Esophagus mucosa (tissue), 1 donor: ENCODE measurements at regions not wholly inside any gene's neighbourhood (a gene's known extent, or its start where the extent isn't known, plus 50 kb on each side); places are given as distances from the start of the nearest gene placed in this dataset.

Source experiments
- ATAC-seq: fragments of 200-7000 bp; cut with Tn5 transposase; one replicate; pipeline ENCODE4 v1.9.1; 2020
- donor health status: DM: yes; HTN: yes; CAD: no.

DNA sequence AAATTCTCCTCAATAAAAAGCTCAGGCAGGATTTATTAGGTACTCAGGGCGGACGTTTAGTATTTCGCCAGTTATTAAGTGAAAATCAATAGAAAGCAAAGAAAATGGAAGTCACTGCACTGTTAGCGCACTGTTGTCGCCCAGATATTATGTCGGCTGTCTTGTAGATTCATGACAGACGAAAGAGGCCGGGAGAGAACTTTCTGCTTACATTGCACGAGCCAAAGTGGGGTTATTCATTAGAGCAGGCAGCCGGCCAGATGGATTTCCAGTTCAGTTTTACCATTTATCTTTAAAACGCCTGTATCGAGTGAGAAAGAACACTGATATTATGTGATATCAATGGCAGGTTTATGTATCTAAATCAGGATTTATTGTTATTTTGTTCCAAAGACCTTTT, 866.0 kb upstream of the NR2F2 start:
- ATAC-seq: no peak

DNA sequence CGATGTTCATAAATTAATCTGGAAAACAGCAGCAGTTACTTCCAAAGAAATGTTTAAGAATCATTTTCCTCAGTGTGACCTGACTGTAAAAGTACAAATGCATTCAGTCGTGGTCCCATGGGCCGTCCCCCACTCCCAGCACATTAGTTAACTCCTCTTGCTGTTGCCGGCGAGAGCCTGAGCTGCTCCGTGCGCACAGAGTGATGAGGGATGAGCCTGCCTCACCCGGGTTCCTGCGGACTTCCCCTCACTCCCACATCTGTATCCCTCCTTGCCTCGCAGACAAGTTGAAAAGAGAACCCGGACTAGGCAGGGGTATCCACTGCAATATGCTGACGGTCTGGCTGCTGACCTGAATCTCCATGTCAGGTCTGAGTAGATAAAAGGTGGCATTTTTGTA, 861.7 kb upstream of the NR2F2 start:
- ATAC-seq: no peak

DNA sequence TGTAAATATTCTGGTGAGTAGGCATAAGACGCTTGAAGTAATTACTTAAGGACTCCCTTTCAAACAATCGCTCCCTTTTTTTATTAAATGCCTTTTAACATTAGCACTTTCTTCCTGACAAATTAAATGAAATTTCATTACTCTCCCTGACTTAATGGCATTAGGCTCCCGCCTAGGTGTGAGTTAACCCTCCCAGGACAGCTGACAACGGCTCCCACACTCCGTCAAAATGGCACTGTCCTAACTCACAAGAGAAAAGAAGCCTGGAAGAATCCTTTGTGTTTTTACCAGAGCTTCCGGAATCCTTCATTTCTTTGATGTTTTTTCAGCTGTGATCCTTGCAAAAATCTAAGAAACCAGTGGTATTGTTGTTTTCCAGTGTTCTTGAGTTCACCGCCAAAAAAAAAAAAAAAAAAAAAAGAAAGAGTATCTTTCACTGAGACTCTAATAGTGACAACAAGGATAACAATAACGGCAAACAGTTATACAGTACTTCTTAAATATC, 861.0 kb upstream of the NR2F2 start:
- no peak for ATAC-seq

DNA sequence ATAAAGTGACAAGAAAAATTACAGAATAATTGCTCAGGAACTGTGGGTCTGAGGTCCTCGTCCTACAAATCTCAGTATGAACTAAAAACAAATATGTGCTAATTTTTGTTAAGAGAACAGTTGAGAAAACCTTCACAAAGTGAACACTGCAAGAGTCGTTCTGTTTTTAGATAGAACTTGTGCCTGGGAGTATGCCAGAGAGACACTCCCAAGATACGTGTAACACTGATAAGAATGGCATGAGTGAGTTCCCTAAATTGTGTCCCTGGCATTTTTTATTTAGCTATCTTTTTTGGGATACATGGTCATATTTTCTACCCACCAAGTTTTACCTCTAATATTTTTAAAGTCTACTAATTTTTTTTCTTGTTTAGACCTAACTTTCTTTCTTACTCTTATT, 860.0 kb upstream of the NR2F2 start:
- ATAC-seq: no peak

DNA sequence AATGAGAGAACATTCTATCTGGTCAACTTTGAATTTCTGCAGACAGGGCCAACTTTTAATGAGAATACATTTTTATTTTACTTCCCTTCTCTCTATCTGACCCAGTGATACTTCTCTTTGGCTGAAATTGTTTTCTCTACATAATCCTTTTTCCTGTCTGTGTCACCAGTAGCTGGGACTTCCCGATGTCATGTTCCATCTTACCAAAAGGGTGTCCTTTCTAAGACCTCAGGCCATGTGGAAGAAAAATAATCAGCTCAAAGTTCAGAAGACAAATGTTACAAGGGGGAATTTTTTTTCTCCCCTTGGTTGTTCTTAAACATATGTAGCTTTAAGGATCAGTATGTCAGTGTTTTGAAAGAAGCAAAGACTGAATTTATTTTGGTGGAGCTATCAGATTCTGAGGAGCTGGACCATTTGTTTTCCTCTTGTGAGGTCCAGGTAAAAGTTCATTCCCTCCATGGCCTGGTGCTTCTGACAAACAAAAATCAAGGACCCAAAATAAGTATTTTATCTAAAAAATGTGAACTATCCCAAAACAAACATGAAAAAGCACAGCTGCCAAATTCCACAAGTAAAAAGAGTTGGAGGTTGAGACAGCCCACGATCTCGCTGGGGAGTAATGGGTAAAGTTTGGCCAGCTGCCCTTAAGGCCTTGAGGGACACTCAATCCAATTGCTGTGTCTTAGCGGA, 859.4 kb upstream of the NR2F2 start:
- ATAC-seq: no peak

DNA sequence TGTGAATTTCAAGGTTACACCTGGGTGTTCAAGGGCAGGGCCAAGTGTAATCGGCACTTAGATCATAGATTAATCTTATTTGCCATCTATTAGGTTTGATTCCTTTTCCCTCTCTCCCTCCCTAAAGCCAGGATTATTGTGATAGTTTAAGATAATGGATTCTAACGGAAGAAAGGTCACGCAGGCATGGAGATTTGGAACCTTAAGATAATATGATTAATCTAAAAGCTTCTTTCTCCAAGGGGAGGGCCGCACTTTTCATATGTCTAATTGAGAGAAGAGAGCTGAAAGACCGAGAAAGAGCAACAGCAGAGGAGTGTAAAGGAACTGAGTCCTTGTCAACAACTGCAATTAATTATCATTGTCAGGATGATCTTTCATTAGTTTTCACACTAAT, 858.8 kb upstream of the NR2F2 start:
- ATAC-seq: no peak

DNA sequence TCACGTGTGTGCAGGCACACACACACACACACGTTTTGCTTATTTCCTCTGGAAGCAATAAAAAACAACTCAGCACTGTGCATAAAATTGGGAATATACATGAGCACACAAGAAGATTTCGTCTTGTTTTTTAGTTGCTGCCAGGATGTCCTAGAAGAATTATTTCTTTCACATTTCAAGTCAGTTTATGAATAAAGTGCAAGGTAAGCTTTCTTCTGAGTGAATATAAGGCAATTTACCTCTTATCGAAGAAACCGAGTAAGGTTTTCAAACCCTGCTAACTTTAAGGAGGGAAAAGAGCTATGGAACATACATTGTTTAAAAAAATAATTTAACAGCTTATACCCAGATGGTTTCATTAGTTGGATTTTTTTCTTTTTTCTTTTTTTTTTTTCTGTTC, 855.4 kb upstream of the NR2F2 start:
- ATAC-seq: no peak

DNA sequence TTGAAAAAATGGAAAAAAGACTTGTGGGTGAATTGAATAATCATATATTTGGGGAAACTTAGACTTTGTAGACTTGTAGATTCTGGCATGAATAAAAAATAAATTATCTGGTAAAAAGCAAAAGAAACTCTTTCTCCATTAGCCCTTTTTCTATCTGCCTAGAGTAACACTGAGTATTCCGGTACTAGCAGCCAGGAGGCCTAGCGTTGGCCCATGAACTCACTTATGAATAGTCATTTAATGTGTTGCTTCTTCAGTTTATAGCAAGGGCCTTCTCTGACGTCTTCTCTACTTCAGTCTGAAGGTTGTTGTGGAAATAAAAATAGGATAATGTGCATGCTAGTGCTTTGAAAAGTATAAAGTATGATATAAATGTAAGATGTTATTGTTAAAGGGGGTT, 851.2 kb upstream of the NR2F2 start:
- no peak for ATAC-seq

DNA sequence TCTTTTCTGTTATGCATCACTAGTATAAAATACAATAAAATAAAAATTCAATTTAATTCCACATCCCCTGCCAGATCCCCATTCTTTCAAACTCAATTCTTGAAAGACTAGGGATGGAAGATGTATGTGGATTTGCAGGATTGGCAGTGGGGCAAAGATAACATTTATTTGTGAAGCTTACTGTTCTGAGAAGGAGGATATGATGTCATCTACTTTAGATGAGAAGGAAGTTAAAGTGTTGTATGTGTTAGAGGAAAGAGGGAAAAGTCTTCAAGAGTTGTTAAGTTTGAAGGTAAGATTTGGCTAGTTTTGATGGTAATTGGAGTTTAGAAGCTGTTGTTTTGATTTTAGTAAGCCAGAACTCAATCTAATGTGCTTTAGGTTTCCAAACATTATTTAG, 845.1 kb upstream of the NR2F2 start:
- ATAC-seq: no peak

DNA sequence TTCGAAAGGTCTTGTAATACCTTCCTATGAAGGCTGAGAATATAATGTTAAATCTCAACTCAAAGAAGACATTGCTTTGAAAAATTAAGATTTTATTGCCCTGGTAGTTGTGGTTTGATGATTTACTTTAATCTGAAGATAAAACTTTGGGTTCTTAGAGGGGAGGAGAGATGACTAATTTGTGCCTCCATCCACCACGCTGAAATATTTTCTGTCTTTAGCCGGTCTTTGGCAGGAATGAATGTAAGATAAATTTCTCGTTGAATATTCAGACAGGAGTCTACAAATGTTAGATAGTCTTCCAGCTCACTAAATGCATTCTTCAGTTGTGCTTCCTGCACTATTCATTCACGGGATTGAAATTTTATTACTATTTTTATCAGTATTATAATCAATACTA, 844.3 kb upstream of the NR2F2 start:
- ATAC-seq: no peak

DNA sequence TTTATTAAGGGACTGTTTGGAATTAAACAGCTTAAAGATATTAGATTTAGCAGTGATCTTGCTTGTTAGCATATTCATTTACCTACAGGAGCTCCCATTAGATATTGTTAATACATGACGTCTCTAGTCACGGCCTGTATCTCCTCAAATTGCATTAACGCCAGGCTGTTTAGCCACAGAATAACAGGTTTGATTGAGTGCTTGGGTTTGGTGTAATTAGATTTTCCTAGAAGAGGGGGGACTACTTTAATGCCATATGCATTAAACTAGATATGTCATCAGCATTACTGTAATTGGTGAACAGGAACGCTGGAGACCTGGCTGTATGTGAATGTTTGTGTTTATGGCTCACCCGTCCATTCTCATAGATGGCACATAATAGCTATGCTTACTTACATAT, 841.4 kb upstream of the NR2F2 start:
- no peak for ATAC-seq

DNA sequence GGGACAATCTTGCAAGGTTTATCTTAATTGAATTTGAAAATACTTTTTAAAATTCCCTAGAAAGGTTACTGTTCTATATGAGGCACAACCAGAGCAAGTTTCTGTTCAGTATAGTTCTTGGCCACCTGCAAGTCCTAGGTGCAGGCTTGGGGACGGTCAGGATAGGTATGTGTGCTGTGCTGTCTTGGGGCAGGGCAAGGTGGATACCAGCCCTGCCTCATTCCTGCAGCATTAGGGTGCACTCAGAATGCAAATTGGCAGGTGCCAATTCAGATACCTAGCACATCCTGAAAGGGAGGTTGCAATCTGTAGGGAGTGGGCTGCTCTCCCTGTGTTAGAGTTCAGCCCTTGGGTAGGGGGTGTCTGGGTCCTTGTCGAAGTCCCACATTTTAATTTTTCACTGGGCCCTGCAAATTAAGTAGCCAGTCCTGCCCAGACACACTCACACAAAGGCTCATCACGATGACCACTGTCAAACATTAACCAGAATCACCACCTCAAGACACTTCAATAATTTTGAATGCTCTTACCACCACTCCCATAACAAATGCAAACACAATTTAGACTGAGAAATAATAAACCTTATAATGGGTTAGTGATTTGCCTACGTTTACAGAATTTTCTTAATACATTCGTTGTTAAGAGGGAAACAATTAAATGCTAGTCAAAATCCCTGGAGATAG, 838.0 kb upstream of the NR2F2 start:
- ATAC-seq: peak; percentile 57

DNA sequence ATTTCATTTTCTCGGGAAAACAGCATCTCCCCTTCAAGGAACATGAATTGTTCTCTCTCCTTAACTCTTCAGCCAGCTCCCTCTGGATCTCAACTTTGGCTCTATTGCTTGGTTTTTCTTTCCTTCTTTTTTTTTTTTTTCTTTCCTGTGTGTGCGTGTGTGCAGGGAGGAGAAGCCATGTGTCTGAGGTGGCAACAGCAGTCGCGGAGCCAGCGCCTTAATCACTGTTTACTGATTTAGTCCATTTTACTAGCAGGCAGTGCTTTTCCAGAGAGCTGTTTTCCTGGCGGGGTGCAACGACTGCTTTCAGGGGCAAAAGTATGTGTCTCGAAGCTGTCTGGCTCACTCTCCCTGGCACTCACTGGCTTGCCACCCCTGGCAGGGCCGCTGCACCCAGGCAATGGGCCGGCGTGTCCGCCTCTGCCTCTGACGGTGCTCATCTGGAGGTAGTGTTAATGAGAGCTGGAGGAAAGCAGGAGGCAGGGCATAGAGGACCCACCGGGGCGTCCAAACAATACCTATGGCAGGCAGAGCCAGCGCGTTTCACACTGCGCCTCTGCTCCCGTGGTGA, 835.4 kb upstream of the NR2F2 start:
- ATAC-seq: no peak

DNA sequence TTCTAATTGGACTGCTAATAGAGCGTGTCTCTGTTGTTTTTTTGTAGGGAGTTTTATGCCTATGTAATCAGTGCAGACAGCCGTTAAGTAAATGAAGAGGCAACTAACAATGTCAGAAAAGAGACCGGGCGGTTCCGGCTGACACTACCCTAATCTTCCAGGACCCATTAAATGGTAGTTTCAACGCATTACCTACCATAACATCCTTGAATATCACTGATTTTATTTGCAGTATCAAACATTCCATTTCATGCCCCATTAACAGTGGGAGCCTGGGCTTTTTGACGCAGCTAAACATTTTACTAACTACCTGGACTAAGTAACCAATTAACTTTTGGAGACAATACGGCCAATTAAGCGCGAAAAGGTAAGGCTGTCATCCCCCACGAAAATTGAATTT, 832.9 kb upstream of the NR2F2 start:
- ATAC-seq: no peak

DNA sequence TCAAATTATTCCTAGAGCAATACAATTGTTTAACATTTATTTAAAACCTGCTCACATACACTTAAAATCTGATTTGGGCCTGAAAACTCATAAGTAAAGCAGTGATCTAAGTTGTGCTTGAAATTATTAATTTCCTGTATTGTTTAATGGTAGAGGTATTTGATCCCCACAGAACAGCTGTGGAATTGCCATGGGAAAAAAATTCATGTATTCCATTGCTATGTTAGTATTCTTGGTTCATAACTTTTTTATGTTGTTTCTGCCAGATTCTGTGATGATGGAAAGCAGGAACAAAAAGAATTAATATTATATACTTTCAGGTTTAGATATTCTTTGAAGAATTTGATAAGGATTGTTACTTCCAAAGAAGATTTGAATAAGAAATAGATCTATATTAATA, 831.5 kb upstream of the NR2F2 start:
- ATAC-seq: no peak

DNA sequence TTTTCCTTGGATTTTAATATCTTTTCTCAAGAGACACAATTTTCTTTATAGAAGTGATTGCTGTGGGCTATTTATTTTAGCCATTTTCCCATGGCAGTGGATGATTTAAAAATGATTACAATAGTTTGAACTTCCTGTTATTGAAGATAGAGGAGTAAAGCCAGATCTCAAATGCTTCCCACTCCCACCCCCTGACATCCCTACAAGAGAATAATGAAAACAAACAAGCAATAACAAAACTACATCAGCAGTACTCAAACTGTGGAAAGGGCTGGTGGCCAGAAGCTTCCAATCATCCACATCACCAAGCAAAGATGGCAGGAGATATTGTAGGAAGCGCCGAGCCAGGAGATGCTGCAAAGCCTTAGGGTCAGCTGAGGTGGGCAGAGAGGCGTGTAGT, 831.1 kb upstream of the NR2F2 start:
- ATAC-seq: no peak

DNA sequence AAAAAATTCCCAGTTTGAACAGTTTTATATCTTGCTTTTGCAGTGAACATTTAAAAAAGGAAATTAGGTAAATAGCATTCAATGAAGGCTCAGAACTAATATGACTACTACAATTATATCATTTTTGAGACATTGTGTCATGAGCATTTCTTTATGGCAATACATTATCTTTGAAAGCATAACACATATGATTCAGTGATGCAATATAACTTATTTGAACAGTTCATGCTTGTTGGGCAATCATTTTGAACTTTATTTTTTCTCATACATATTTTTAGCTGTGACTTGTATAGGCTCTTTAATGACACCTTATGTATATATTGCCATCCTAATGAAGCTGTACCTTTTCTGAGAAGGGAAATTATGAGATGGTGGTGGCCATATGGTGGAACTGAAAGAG, 828.6 kb upstream of the NR2F2 start:
- ATAC-seq: no peak

DNA sequence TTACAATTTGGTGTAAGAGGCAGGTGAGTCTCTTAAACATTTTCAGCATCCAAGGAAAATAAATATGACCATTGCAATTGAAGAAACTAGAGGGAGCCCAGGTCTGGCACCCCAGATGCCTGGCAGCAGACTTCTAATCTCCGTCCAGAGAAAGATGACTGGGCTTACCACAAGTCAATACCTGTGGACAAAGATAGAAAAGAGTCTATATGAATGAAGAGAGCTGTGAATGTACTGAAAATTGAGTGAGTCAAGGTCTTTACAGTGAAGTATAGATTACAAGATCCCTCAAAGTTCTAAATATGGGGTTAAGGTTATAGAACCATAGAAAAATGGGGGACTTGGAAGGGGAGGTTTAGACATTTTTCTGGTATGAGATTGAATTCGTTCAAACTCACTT, 827.4 kb upstream of the NR2F2 start:
- ATAC-seq: no peak

DNA sequence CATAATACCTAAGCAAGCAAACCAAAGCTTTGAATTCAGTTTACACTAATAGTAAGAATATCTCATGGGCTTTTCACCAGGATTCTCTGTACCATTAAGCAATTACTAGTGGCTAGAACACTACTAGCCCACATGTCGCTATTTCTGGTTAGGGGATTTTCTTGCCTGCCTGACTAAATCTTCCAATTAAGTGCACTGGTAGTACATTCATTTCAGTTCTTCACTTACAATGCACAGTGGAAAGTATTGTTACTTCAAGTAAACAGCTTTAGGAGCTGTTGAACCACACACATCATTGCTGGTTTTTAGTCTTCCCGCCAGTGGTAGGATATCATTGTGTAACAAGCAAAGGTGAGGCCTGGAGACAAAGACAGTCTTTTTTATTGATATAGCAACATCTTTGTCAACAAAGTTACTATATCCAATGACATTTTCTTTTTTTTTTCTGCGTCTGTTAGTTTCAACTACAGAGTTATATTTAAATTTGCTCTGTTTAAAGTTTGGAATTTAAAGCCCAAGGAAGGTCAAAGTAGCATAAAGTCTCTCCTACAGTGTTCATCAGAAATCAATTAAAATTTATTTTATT, 826.8 kb upstream of the NR2F2 start:
- peak; percentile 46 for ATAC-seq

DNA sequence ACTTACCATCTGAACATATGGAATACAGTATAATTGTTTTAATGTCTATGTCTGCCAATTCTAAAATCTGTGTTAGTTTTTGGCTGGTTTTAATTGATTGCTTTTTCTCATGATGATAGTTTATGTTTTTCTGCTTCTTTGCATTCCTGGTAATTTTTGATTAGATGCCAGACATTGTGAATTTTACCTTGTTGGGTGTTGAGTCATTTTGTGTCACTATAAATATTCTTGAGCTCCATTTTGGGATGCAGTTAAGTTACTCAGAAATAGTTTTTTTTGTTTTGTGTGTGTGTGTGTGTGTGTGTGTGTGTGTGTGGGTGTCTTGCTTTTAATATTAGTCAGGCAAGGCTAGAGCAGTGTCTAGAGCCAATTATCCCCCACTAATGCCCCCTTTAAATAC, 818.8 kb upstream of the NR2F2 start:
- ATAC-seq: no peak

DNA sequence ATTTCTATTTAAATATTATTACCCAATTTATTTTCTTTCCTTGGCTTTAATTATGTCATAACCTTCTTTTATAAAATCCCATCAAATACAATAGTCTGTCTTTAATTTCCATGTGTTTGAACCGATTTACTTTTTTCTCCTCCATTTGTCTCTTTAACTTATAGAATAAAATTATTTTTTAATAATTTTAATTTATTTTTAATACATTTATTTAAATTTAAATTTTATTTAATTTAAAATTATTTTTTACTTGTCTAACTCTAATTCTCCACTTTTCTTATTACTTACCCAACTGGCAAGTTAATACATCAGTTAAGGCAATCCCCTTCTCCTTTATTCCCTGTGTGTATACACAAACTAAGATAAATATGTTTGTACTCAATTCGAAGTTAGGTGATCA, 817.6 kb upstream of the NR2F2 start:
- no peak for ATAC-seq

DNA sequence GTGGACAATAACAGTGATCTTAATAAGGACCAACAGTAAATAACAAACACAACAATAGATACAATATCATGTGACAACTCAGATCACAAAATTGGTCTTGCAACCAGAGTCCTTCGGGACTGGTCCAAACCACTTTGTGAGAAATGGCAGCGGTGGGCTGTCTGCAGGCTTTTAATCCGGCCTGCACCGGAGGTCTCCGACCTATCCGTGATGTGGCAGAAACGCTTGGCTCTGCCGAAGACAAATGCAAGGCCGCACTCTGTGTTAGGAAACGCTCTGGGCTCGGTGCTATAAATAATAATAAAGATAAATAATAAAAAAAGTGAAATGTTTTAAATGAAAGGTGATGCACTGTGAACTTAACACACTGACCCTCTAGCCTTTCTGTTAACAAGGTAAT, 810.6 kb upstream of the NR2F2 start:
- ATAC-seq: no peak

DNA sequence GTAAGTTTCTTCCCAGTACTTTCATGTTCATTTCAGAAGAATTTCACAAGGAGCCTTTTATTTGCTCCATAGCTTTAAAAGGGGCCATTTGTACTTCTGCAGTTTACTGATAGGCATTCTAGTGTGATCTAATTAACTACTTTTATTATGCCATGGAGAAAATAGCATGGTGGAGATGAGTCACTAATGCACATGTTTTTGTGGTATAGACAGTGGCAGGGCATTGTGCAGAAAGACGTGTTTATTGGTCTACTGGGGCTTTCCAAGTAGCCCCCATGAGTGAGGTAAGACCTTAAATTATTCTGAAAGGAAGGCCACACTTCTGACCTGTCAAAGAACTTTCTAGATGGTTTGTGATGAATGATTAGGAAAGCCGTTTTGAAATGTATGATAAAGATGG, 810.0 kb upstream of the NR2F2 start:
- ATAC-seq: no peak

DNA sequence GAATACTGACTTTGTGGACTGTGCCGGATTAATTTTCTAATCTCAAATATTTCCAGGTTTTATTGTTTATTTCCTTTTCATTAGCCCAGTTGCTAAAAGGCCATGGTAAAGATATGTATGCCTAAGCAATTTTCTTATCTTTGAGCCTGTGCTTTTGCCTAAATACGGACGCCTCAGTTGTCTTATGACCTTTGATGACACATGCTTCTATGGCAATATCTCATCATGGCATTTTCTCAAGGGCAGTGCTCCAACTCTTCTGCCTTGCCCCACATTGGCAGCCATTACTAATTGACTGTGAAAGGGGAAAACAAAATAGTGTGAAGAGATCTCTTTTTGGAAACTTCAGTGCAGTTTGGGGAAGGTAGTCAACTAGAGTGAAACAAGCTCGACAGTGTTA, 809.6 kb upstream of the NR2F2 start:
- no peak for ATAC-seq
